Osteoblast (primary cell): ENCODE measurements at regions not wholly inside any gene's neighbourhood (a gene's known extent, or its start where the extent isn't known, plus 50 kb on each side); places are given as distances from the start of the nearest gene placed in this dataset.
"Not testable (repeated sequence)": the region's sequence is repeated elsewhere in the genome, so short reads cannot be mapped to it uniquely, and the experiment has no call there.

ENCODE experiments used
- DNase-seq: peaks from one replicate; pipeline ENCODE4 v3.0.0; 2011; ENCODE audit warnings: low spot score, mixed read lengths; ENCODE audit not compliant: insufficient read length; ENCODE audit errors: missing footprints
- H2AFZ ChIP-seq: 2 replicates; pipeline ENCODE4 v1.6.0; 2011; ENCODE audit warnings: mild to moderate bottlenecking, low read length
- H3K27ac ChIP-seq: 2 replicates; pipeline ENCODE4 v1.5.1; 2011; ENCODE audit warnings: mild to moderate bottlenecking, low read depth, low read length, moderate library complexity
- H3K27me3 ChIP-seq: 2 replicates; pipeline ENCODE4 v1.6.0; 2012; ENCODE audit warnings: mild to moderate bottlenecking, control low read depth, inconsistent platforms, low read length, moderate library complexity; ENCODE audit not compliant: insufficient read depth
- H3K36me3 ChIP-seq: 2 replicates; pipeline ENCODE4 v1.5.1; 2011; ENCODE audit warnings: mild to moderate bottlenecking, low read length, control low read depth, moderate library complexity; ENCODE audit not compliant: insufficient read depth
- H3K4me1 ChIP-seq: 2 replicates; pipeline ENCODE4 v1.5.1; 2011; ENCODE audit warnings: mild to moderate bottlenecking, low read length, control low read depth, moderate library complexity; ENCODE audit not compliant: insufficient read depth
- H3K4me2 ChIP-seq: 2 replicates; pipeline ENCODE4 v1.6.0; 2011; ENCODE audit warnings: mild to moderate bottlenecking, low read length; ENCODE audit not compliant: insufficient read depth
- H3K4me3 ChIP-seq: fragments of 200-600 bp; sonication (generic); 3 replicates; pipeline ENCODE4 v1.5.1; 2012; ENCODE audit warnings: mild to moderate bottlenecking, low read length, inconsistent platforms; ENCODE audit not compliant: insufficient read depth
- H3K79me2 ChIP-seq: 2 replicates; pipeline ENCODE4 v1.6.0; 2012; ENCODE audit warnings: mild to moderate bottlenecking, low read length, control low read depth, inconsistent platforms; ENCODE audit not compliant: insufficient read depth
- H3K9me3 ChIP-seq: 2 replicates; pipeline ENCODE4 v1.5.1; 2011; ENCODE audit warnings: low read depth, low read length, control low read depth
- H4K20me1 ChIP-seq: 2 replicates; pipeline ENCODE4 v1.6.0; 2012; ENCODE audit warnings: mild to moderate bottlenecking, low read length, control low read depth; ENCODE audit not compliant: insufficient read depth
- CTCF ChIP-seq: IDR thresholded peaks from 2 replicates; pipeline ENCODE4 v1.5.1; 2011; ENCODE audit warnings: mild to moderate bottlenecking, low read depth, low read length, moderate library complexity; ENCODE audit errors: extremely low read depth

DNA sequence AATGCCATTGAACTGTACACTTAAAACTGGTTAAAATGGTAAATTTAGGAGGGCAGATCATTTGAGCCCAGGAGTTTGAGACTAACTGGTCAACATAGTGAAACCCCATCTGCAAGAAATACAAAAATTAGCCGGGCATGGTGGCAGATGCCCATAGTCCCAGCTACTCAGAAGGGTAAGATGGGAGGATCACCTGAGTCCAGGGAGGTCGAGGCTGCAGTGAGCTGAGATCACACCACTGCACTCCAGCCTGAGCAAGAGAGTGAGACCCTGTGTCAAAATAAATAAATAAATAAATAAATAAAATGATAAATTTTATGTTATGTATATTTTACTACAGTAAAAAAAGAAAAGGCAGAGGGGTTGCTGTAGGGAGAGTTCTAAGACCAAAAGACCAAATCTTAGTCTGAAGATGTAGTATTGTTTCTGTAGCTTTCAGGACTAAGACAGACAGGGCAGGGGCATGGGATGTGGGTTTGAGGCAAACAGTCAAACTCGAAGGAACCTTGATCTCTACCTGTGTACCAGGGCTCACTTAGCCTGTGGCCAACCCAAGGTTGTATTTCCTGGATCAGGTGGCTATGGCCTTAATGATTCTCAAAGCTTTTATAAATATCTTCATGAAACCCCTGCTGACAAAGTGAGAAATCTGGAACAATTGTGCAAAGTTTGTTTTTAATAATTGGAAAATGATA lies 316.7 kb downstream of the CYRIA start:
- H3K4me1 ChIP-seq: no peaks in the 10 kb centered on the region

DNA sequence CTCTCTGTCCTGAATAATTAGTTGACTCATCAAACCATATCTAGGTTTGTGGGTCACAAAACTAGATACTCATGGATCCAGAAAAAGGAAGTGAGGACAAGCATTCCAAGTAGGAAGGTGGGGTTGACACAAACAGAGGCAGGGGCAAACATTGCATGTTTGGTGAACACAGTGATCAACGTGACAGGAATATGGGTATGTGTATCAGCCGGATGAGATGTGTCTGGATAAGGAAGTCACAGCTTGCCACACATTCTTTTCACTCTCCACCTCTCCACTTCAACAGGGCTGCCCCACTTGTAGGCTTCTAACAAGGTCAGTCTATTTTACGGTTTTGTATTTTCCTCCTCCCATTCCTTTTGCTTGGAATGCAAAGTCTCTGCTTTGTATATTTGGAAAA lies 319.0 kb downstream of the CYRIA start:
- Histone ChIP-seq H3K79me2 (no peaks in the 10 kb centered on the region), H3K4me2 (no peak overlapping the region), H3K4me3 (no peak overlapping the region), H3K9me3 (no peaks in the 10 kb centered on the region), H3K27ac (no peak overlapping the region), H2AFZ (no peak overlapping the region), H3K36me3 (no peaks in the 10 kb centered on the region), H3K4me1 (no peaks in the 10 kb centered on the region), H3K27me3 (no peaks in the 10 kb centered on the region), H4K20me1 (no peaks in the 10 kb centered on the region)
- no peak for TF ChIP-seq CTCF
- DNase-seq: no peak

More for the DNA sequence above, 316.7 kb downstream of the CYRIA start:
- Histone ChIP-seq H2AFZ (no peak overlapping the region), H3K27me3 (no peaks in the 10 kb centered on the region), H3K4me2 (no peak overlapping the region), H3K27ac (no peak overlapping the region), H3K4me3 (no peak overlapping the region), H3K9me3 (no peaks in the 10 kb centered on the region), H3K79me2 (no peaks in the 10 kb centered on the region), H3K36me3 (no peaks in the 10 kb centered on the region), H4K20me1 (no peaks in the 10 kb centered on the region)
- no peak for DNase-seq
- no peak for TF ChIP-seq CTCF

- not testable (repeated sequence) for H3K4me1 ChIP-seq, DNase-seq, H3K4me3 ChIP-seq, H3K79me2 ChIP-seq, H4K20me1 ChIP-seq, H3K9me3 ChIP-seq, H3K27me3 ChIP-seq, H3K27ac ChIP-seq, H3K4me2 ChIP-seq, H2AFZ ChIP-seq, H3K36me3 ChIP-seq
These were observed 320.4 kb downstream of the CYRIA start for GRCh38 chr2:16345231-16345630.

DNA sequence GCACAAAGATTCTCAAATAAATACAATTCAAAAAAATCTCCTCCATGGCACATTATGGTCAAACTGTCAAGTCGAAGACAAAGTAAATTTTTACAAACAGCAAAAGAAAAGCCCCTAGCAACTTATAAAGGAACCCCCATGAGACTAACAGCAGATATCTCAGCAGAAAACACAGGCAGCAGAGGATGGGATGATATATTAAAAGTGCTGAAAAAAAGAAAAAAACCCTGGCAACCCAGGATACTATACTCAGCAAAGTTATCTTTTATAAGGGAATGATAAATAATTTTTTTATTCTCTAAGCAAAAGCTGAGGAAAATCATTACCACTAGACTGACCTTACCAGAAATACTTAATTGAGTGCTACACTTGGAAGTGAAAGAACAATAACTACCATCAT lies 326.4 kb downstream of the CYRIA start:
- H3K9me3 ChIP-seq: no peaks in the 10 kb centered on the region
- H3K27ac ChIP-seq: no peak overlapping the region
- no peak for DNase-seq
- no peaks in the 10 kb centered on the region for H3K27me3 ChIP-seq
- H4K20me1 ChIP-seq: no peaks in the 10 kb centered on the region
- H3K4me1 ChIP-seq: no peaks in the 10 kb centered on the region
- no peaks in the 10 kb centered on the region for H3K79me2 ChIP-seq
- H3K4me2 ChIP-seq: no peak overlapping the region
- no peak for TF ChIP-seq CTCF
- no peak overlapping the region for H3K4me3 ChIP-seq
- no peak overlapping the region for H2AFZ ChIP-seq
- H3K36me3 ChIP-seq: no peaks in the 10 kb centered on the region
